ENCODE measurements at regions not wholly inside any gene's neighbourhood (a gene's known extent, or its start where the extent isn't known, plus 50 kb on each side); places are given as distances from the start of the nearest gene placed in this dataset.

DNA sequence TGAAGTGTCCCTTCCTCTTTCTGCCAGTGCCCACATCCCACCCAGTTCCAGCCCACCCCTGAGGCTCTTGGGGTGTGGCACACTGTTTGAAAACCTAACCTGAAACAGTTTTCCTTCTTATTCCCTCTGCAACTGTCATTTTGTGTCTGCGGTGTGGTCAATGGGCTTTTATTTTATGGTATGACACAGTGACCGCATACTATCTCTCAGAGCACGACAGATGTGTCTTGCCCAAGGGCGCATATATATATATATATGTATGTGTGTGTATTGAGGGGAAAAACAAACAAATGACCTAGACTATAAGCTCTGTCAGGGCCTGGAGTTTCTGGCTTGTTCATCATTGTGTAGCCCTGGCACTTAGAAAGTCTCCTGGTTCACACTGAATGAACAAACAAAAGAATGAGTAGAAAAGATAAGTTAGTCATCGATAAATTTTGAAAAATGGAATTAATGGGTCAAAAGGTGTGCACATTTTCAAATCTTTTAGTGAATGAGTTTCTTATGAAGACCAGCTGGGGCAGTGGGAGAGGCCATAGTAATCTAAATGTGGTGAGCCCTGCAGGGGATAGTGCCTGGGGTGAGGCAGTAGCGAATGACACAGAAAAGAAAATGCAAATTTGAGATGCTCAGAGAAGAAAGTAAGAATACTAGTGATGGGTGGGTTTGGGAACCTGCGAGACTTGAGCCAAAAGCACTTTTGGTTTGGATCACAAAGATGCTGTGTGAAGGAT is 198.4 kb downstream of the SNX10 start:
- DNase-seq: no peak

GRCh38 chr7:26490640-26491624 is 199.3 kb downstream of the SNX10 start:
- no peak for DNase-seq

DNA sequence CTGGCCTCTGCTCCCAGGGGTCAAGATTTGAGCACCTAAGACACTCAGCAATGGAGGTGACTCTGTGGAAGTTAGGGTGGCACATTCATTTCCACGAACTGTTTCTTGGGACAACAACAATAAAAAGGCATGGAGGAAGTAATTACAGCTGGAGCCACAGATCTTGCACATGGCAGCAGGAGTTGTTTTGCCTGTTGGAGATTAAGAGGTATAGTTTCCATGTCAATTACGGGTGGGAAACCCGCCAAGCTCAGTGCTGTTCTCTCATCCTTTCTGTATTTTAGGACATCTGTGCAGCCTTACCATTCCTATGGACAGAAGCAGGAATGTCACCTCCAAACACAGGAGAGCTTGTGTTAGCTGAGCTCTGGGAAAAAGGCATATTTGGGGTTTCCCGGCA is 201.2 kb downstream of the SNX10 start:
- DNase-seq: no peak

- no peak for DNase-seq
Measured at GRCh38 chr7:26493737-26494428, 202.2 kb downstream of the SNX10 start.

GRCh38 chr7:26495569-26495968 is 203.9 kb downstream of the SNX10 start:
- DNase-seq: no peak

GRCh38 chr7:26497801-26498596 is 206.3 kb downstream of the SNX10 start:
- no peak for DNase-seq

DNA sequence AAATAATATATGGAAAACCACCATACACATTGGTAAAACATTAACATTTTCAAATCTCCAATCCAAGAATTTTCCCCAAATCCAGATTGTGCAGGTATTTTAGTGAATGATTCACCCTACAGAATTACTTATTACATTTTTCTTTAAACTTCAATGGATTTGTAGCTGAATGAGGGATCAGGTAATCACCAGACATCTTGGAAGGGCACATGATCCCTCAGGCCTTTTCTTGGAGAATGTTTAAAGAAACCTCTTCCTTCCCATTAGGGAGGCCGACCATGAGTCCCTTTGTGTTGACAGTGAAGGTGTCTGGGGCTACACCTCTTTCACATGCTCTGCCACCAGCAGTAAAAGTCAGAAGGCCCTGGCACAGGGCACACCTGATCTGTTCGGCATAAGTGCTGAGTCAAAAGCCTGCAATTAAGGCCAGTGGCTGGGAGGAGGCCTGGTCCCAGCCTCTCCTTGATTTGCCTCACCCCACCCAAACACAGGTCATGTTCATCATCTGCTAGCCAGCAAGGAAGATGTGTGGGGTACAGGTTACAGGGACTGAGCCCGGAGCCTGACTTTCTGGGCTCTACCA is 207.7 kb downstream of the SNX10 start:
- no peak for DNase-seq

DNA sequence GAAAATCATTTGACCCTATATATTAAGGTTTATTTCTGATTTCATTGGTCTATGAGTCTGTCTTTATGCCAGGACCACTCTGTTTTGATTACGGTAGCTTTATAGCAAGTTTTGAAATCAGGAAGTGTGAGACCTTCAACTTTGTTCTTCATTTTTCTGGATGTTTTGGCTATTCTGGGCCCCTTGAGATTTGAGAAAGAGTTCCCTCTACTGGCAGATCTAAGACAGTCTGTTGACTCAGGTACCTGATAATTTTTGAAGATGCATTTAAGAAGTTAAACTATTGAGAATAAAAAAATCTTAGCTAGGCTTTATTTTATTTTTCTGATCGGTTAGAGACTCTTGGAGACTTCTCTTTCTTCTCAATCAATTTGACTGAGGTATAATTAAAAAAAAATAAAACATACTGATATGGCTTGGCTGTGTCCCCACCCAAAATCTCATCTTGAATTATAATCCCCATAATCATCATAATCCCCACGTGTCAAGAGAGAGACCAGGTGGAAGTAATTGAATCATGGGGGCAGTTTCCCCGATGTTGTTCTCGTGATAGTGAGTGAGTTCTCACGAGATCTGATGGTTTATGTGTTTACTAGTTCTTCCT is 209.2 kb downstream of the SNX10 start:
- DNase-seq: peak; percentile 12

- no peak for DNase-seq
Measured at GRCh38 chr7:26504411-26505120, 212.9 kb downstream of the SNX10 start.

DNA sequence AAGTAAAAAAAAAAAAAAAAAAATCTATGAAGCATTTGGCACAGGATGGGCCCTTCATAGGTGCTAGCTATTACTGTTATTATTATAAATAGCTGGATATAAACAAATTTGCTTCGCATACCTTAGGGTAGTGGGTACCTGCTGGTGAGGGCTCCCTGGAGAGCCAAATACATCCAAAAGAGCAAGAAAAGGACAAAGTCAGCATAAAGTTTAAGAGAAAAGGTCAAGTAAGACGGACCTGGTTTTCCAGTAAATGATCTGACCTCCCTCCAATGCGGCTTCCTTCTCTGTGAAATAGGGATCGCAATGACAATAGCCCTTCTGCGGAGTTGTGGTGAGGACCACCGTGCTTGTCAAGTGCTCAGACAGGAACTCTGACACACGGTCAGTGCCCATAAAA is 214.5 kb downstream of the SNX10 start:
- DNase-seq: no peak

DNA sequence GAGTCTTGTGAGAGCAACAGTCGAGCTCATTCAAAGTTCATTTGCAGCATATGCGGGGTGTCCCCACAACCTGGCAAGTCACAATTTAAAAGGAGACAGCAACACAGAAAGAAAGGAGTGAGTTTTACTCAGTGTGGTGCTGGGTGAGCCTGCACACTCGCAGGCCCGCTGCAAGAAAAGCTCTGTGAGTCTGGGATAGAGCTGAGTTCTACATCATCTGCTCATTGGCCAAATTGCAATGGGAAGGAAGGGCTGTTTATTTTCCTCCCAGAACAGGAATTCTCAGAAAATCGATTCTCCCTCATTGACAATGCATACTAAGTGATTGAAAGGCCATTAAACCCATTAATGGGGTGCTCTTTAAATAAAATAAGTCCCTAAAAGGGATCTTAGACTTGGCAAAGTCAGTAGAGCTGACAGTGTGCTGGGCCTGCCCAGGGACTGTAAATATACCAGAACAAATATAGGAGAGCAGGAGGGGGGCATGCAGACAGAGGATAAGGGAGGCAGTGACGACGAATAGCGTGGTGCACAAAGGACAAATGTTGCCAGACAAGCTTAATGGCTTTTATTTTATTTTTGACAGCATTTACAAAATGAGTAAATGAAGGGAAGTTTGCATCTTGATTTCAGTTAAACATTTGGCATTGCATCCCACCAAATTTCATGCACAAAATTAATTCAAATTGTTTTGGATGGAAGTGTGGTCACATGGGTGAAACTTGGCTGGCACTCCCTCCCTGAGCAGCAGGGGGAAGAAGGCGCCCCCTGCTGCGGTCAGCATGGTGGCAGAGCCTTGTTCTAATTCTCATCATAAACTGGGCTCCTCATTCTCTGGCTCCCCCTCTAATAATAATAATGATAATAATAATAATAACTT is 215.7 kb downstream of the SNX10 start:
- no peak for DNase-seq

DNA sequence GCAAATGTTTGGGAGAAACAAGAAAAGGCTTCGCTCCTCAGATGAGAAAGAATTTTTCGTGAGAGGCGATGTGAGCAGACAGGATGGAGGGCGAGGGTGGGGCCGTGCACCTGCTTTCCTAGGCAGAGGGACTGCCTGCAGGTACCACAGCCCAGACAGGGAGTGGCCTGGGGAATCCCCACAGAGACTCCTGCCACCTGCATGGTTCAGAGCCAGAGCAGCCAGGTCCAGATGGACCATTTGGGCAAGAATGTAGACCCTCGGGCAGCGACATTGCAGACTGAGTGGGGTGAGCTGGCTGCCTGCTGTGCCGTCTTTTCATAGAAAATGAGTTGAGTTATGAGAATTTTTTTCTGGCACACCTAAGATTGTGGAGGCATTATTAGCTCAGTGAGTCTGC is 216.8 kb downstream of the SNX10 start:
- DNase-seq: no peak

GRCh38 chr7:26508917-26509316 is 217.3 kb downstream of the SNX10 start:
- DNase-seq: no peak

GRCh38 chr7:26510231-26510957 is 218.7 kb downstream of the SNX10 start:
- no peak for DNase-seq

DNA sequence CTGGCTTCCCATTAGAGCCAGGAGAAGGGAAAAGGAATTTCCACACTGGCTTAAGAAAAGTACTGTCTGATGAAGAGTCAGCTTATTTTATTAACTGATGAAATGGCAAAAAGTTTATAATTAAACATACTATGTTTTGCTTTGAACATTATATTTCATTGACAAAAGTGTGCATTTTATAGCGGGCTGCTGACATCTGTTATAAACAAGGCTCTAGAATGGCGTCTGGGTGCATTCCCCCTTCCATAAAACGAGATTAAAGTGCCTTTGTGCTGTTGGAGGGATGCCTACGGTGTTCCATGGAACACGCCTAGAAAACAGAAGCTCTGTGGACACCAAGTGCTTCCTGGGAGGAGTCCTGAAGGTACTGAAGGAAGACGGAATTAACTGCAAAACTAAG is 220.2 kb downstream of the SNX10 start:
- no peak for DNase-seq

DNA sequence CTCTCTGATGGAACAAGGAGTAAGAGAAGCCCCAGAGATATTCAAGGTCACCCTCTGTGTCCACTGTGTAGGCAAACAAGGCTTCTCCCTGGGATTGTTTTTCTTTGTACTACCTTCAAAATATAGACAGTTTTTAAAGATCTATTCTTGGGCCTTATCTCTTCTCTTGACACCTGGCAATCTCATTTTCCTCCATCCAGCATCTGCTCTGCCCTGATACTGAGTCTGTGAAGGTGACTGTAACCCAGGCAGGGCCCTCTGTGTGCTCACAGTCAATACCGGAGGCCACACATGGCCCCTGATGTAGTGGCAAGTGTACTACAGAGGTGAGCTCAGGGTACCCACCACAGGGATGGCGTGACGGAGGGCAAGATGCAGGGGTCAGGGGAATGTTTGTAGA is 221.1 kb downstream of the SNX10 start:
- DNase-seq: no peak

- no peak for DNase-seq
Measured at GRCh38 chr7:26513948-26514347, 222.3 kb downstream of the SNX10 start.

- DNase-seq: no peak
Measured at GRCh38 chr7:26514633-26515032, 223.0 kb downstream of the SNX10 start.

- DNase-seq: no peak
Measured at GRCh38 chr7:26515314-26515842, 223.7 kb downstream of the SNX10 start.
